HL-60 (cell line): ENCODE measurements at regions not wholly inside any gene's neighbourhood (a gene's known extent, or its start where the extent isn't known, plus 50 kb on each side); places are given as distances from the start of the nearest gene placed in this dataset.

ENCODE experiments used
- GABPA ChIP-seq: IDR thresholded peaks from 2 replicates; pipeline ENCODE4 v1.6.1; 2012; ENCODE audit warnings: low read depth
- POLR2AphosphoS5 ChIP-seq: IDR thresholded peaks from 2 replicates; pipeline ENCODE4 v1.6.1; 2012; ENCODE audit warnings: low read depth
- TF ChIP-seq, protein P1 (sequence below): IDR thresholded peaks from one replicate; pipeline ENCODE4 v1.5.1; 2011; ENCODE audit warnings: low read length, control low read depth, inconsistent platforms; ENCODE audit not compliant: insufficient read depth
- TF ChIP-seq, protein P2 (sequence below): IDR thresholded peaks from 2 replicates; pipeline ENCODE4 v1.6.1; 2012; ENCODE audit warnings: low read depth; ENCODE audit not compliant: insufficient replicate concordance

DNA sequence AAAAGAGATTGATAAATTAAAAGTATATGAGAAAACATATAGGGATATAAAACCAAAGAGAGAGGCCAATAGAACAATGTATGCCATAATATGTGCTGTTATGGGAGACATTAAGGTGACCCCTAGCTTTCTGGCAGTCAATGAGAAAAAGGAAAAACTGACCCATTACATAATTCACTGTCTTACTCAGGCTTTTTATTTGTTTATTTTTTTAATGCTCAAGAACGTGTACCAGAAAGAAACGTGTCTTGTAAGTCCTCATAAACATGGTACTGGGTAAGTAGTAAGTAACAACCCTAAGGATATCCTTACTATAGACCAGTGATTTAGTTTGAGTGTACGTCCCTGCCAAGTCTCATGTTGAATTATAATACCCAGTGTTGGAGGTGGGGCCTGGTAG is 160.8 kb upstream of the PHACTR1 start:
- TF ChIP-seq, protein P1, sequence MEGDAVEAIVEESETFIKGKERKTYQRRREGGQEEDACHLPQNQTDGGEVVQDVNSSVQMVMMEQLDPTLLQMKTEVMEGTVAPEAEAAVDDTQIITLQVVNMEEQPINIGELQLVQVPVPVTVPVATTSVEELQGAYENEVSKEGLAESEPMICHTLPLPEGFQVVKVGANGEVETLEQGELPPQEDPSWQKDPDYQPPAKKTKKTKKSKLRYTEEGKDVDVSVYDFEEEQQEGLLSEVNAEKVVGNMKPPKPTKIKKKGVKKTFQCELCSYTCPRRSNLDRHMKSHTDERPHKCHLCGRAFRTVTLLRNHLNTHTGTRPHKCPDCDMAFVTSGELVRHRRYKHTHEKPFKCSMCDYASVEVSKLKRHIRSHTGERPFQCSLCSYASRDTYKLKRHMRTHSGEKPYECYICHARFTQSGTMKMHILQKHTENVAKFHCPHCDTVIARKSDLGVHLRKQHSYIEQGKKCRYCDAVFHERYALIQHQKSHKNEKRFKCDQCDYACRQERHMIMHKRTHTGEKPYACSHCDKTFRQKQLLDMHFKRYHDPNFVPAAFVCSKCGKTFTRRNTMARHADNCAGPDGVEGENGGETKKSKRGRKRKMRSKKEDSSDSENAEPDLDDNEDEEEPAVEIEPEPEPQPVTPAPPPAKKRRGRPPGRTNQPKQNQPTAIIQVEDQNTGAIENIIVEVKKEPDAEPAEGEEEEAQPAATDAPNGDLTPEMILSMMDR = no peak
- TF ChIP-seq POLR2AphosphoS5 (no peak), GABPA (no peak)
- TF ChIP-seq, protein P2, sequence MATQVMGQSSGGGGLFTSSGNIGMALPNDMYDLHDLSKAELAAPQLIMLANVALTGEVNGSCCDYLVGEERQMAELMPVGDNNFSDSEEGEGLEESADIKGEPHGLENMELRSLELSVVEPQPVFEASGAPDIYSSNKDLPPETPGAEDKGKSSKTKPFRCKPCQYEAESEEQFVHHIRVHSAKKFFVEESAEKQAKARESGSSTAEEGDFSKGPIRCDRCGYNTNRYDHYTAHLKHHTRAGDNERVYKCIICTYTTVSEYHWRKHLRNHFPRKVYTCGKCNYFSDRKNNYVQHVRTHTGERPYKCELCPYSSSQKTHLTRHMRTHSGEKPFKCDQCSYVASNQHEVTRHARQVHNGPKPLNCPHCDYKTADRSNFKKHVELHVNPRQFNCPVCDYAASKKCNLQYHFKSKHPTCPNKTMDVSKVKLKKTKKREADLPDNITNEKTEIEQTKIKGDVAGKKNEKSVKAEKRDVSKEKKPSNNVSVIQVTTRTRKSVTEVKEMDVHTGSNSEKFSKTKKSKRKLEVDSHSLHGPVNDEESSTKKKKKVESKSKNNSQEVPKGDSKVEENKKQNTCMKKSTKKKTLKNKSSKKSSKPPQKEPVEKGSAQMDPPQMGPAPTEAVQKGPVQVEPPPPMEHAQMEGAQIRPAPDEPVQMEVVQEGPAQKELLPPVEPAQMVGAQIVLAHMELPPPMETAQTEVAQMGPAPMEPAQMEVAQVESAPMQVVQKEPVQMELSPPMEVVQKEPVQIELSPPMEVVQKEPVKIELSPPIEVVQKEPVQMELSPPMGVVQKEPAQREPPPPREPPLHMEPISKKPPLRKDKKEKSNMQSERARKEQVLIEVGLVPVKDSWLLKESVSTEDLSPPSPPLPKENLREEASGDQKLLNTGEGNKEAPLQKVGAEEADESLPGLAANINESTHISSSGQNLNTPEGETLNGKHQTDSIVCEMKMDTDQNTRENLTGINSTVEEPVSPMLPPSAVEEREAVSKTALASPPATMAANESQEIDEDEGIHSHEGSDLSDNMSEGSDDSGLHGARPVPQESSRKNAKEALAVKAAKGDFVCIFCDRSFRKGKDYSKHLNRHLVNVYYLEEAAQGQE = no peak
